ENCODE measurements at regions not wholly inside any gene's neighbourhood (a gene's known extent, or its start where the extent isn't known, plus 50 kb on each side); places are given as distances from the start of the nearest gene placed in this dataset.

GRCh38 chr5:156095709-156096241, 231.2 kb upstream of the SGCD start:
- no peak for DNase-seq

DNA sequence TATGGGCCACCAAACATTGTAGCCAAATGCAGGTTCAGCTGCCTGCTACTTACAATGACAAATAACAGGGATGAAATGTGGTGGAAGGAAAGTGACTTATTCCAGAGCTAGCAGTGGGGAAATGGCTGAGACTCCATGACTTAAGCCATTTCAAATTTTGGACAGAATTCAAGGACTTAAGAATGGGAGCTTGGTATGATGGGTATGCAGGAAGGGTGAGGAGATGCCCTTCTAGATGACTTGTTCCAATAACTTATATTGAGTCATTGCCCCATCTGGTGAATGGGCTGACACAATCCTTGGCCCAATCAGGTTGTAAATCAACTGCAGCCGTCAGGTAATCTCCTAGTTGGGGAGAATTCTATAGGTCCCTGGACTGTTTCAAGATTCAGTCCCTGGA, 230.7 kb upstream of the SGCD start:
- peak; percentile 91 for DNase-seq

GRCh38 chr5:156103155-156103885, 223.6 kb upstream of the SGCD start:
- peak; percentile 76 for DNase-seq

GRCh38 chr5:156109317-156110023, 217.5 kb upstream of the SGCD start:
- peak; percentile 69 for DNase-seq

DNA sequence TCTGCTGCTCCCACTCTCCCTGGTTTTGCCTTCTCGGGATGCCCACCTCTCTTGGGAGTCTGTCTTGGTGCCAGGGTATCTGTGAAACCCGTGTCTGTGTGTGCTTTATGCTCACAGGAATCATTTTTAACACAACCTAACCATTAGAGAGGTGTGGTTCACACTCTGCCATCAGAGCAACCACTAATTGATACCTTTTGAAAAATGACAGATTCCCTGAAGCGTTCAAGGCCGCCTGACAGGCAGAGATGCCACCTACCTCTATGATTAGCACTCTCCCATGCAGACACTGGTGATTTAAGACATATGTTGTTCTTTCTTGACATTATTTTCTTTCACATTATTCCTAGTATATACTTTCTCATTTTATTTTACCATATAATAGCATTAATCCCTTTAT, 207.3 kb upstream of the SGCD start:
- DNase-seq: no peak

DNA sequence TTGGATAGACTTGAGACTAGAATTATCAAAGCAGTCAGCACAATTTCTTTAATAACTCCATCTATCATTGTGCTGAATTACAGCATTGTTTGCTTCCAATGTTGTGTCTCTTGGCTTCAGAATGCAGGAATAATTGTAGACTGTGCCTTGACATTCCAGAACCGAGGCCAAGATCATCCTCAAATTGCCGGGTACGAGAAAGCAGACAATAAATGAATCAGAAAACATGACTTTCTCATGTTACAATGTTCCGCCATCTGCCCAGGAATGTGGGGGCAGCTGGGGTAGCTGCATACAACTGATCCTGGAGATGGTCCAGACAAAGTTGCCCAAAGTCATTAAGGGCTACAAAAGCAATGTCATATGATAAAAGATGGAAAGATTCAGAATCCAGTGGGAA, 206.2 kb upstream of the SGCD start:
- DNase-seq: peak; percentile 66

DNA sequence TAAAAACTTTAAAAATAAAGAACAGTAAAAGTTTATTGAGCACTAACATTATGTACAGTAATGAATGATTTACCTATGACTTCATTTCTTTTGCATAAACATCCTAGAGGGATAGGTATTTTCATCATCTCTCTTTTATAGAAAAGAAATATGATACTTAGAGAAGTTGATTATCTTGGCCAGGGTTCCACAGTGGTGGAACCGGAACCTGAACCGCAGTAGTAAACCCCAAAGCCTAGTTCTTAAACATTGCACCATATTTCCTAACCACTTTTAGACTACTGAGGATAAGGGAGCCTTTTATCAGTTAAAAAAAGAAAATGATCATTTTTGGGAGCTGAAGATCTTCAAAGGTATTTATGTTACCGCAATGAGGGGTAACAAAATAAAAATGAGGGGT, 205.7 kb upstream of the SGCD start:
- peak; percentile 60 for DNase-seq

DNA sequence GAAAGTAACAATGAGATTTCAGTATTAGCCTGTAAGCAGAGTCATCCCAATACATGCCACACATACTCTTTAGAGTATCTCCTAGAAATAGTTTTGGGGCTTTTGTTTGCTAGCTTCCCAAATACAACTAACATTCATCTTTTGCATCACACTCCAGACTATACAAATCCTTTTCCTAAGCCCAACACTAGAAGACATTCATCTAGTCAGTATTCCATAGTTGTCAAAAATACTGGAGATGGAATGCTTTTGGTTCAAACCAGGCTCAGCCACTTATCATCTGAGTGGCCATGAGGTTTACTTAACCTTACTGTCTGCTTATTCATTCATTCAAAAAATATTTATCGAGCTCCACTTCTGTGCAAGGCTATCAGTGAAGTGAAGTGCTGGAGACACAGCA, 205.1 kb upstream of the SGCD start:
- DNase-seq: peak; percentile 54

DNA sequence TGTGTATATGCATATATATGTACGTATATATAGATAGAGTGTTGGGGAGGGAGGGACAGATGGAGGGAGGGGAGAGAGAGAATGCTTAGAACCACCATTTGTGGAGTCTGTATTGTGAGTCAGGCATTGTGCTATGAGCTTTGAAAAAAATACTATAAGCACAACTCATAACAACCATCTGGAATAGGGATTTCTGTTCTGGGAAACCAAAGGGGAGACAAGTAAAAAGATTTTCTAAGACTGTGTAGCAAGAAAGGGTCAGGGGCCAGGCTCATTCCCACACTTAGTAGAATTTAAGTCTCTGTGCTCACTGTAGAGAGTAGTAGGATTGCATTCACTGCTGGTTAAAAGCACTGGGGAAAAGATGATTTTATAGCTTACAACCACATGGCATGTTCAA, 202.3 kb upstream of the SGCD start:
- peak; percentile 41 for DNase-seq

DNA sequence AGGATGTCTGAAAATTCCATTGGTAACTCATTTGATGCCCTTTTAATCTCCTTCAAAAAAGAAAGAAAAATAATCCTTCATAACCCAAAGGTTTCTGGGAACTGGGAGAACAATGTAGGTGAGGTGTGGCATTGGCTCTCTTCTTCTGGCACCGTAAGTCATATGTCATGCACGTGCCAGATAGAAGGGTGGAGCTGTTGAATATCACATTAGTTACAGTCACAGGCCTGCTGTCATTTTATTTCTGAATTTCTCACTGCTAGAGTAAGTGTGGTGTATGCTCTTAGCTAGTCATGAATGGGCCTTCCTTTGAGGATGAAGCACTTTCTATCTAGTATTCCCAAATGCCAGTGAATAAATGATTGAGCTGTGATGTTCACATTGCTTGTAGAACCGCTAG, 201.8 kb upstream of the SGCD start:
- no peak for DNase-seq

GRCh38 chr5:156126716-156127115, 200.2 kb upstream of the SGCD start:
- DNase-seq: no peak

GRCh38 chr5:156128026-156128425, 198.9 kb upstream of the SGCD start:
- DNase-seq: no peak

DNA sequence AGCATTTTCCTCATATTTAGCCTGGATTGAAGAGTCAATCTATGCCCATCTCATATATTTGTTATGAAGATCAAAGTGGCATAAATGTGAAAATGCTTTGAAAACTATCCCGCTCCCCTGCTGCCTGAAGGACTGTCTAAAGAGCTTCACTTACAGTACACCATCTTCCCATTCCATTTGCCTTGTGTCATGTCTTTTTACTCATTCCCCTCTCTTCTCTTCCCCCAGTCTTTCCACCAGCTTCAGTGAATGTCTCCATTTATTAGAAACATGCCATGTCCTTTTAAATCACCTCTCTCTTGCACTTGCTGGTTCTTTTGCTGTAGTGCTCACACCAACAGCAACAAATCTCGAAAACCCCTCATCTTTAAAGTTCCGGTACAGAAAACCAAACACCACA, 192.7 kb upstream of the SGCD start:
- peak; percentile 47 for DNase-seq

- DNase-seq: no peak
These were observed 191.4 kb upstream of the SGCD start for GRCh38 chr5:156135531-156135930.

GRCh38 chr5:156137071-156137869, 189.7 kb upstream of the SGCD start:
- DNase-seq: peak; percentile 91

DNA sequence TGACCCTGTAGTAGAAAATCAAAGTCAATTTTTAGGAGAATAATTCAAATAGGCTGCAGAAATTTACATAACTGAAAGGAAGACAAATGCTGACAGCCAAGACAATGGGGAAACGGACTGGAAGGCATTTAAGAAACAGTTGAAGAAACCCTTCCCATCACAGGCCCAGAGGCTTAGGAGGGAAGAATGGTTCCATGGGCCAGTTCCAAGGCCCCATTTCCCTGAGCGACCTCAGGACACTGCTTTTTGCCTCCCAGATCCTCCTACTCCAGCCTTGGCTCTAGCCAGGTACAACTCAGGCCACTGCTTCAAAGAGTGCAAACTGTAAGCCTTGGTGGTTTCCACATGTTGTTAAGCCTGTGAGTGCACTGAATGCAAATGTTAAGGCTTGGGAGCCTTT, 184.1 kb upstream of the SGCD start:
- no peak for DNase-seq

GRCh38 chr5:156147261-156147943, 179.6 kb upstream of the SGCD start:
- DNase-seq: peak; percentile 73

DNA sequence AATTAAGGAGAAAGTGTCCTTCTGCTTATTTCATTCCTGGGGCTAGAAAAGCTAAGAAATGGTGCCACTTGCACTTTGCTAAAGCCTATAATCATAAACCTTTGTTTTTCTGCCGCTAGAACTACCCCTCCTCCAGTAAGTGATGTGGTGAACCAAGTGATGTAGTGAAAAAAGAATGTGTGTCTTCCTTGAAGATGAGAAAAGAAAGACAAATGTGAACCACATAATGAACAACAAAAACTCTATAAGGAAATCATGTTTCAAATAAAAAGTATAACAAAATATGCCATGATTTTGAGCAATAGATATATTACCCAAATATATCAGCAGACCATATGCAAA, 179.0 kb upstream of the SGCD start:
- DNase-seq: peak; percentile 69

DNA sequence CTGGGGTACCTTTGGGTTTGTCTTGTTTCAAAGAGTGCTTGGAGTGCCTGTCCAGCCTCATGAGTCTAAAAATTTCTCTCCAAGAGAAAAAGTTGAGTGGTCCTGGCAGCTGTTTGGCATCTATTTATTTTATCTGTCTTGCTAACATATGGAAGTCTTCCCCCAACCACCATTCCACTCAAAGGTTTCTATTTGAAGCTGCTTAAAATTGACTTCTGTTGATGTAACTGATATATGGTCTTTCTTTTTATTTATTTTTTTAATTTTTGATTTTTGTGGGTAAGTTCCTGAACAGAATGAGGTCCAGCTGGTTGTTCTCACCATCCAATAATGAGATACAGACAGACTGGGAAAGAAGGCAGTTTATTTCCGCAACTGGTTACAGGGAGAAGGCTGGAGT, 178.7 kb upstream of the SGCD start:
- DNase-seq: peak; percentile 34

GRCh38 chr5:156149213-156149612, 177.8 kb upstream of the SGCD start:
- peak; percentile 36 for DNase-seq

DNA sequence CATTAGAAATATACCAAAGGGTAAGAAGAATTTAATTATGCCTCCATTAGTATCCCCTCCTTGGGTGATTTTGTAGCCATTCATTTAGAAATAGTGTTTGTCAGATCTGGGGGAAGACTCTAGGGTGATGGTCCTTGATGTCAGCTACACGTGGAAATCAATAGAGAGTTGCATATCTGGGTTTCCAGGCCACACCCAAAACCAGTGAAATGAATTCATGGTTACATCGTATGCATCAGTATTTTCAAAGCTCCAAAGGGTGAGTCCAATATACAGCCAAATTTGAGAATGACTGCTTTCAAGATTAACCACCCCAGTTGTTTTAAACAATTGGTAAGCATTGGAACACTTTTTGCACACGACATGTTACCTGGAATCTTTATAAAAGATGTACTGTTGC, 173.4 kb upstream of the SGCD start:
- no peak for DNase-seq

DNA sequence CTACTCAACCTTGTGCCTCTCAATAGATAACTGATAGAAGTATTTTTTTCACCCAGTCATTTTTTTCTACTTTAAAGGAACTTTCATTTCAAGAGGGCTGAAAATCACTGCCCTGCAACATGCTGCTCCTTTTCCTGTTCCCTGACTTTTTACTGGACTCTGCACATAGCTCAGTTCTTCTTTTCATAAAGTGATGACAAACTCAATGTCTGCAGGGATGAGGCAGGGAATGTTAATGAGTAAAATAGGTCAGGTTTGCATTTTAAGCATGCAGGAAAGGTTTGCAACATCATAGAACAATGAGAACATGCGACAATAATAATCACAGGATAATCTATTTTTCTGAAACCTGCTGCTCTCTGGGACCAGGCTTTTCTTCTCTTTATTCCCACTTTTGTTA, 172.2 kb upstream of the SGCD start:
- DNase-seq: no peak

DNA sequence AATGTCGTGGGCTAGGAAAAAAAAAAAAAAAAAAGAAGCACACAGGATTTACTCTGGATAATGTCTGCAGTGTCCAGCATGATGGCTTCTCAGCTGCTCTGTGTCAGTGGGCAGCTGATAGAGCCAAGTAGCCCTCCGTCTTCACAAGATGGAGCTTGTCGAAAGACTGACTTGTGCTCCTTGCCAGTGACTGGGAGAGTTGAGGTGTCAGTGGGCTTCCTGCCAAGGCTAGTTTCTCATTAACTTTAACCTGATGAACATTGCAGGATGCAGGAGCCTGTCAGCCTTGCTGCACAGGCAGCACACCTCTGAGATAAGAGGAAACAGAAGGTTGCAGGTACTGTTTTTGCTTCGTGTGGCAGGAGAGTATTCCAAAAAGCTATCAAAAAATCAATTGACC, 171.4 kb upstream of the SGCD start:
- no peak for DNase-seq

All from fibroblast of skin of right quadriceps (primary cell).